GM23338 (cell line): ENCODE measurements at regions not wholly inside any gene's neighbourhood (a gene's known extent, or its start where the extent isn't known, plus 50 kb on each side); places are given as distances from the start of the nearest gene placed in this dataset.

Source experiments
- JUNB ChIP-seq: IDR thresholded peaks from one replicate; pipeline ENCODE4 v1.6.1; 2016; ENCODE audit warnings: antibody characterized with exemption; ENCODE audit not compliant: unreplicated experiment
- POLR2AphosphoS5 ChIP-seq: IDR thresholded peaks from 2 replicates; pipeline ENCODE4 v1.6.1; 2016; ENCODE audit warnings: antibody characterized with exemption, low read depth
- ZNF331 ChIP-seq: fragments of 250-450 bp; sonication (Bioruptor Pico); IDR thresholded peaks from 2 replicates; pipeline ENCODE4 v1.5.0; 2020; ENCODE audit warnings: low read depth, mild to moderate bottlenecking, moderate library complexity
- TF ChIP-seq, protein P1 (sequence below): IDR thresholded peaks from one replicate; pipeline ENCODE4 v1.6.1; 2018; ENCODE audit warnings: antibody characterized with exemption; ENCODE audit not compliant: unreplicated experiment
- TF ChIP-seq, protein P2 (sequence below): IDR thresholded peaks from 2 replicates; pipeline ENCODE4 v1.6.1; 2016; ENCODE audit warnings: antibody characterized with exemption
- TF ChIP-seq, protein P3 (sequence below), 2 experiments: fragments of 200-600 bp in 1 of 2; sonication (generic) in 1 of 2; conservative IDR thresholded peaks; 2 replicates each; pipeline versions ENCODE4 v1.5.1 to v1.6.1; 2016 to 2017; ENCODE audit warnings: antibody characterized with exemption in 2 of 2, low read depth in 2 of 2, mild to moderate bottlenecking in 2 of 2, moderate library complexity in 1 of 2
- TF ChIP-seq, protein P4 (sequence below): fragments of 250-450 bp; sonication (Bioruptor Pico); IDR thresholded peaks from 2 replicates; pipeline ENCODE4 v1.5.0; 2020; ENCODE audit warnings: mild to moderate bottlenecking, moderate library complexity

DNA sequence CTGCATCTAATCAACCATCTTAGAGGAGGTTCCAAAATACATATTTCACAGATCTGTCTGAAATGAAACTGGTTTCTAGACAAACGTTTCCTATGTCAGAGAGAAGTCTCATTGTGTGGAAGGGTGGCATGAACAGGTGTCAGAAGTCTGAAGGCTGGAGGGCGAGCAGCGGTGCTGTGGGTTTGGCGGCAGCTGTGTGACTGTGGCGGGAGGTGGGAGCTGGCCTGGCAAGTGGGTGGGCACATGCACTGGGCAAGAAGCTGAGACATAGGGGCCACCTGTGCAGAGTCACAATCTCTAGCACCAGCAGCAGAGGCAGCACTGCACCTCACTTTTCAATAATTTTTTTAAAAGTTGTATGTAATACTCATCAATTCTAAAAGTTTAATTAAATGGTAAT is 346.3 kb downstream of the DSC3 start:
- TF ChIP-seq, protein P1, sequence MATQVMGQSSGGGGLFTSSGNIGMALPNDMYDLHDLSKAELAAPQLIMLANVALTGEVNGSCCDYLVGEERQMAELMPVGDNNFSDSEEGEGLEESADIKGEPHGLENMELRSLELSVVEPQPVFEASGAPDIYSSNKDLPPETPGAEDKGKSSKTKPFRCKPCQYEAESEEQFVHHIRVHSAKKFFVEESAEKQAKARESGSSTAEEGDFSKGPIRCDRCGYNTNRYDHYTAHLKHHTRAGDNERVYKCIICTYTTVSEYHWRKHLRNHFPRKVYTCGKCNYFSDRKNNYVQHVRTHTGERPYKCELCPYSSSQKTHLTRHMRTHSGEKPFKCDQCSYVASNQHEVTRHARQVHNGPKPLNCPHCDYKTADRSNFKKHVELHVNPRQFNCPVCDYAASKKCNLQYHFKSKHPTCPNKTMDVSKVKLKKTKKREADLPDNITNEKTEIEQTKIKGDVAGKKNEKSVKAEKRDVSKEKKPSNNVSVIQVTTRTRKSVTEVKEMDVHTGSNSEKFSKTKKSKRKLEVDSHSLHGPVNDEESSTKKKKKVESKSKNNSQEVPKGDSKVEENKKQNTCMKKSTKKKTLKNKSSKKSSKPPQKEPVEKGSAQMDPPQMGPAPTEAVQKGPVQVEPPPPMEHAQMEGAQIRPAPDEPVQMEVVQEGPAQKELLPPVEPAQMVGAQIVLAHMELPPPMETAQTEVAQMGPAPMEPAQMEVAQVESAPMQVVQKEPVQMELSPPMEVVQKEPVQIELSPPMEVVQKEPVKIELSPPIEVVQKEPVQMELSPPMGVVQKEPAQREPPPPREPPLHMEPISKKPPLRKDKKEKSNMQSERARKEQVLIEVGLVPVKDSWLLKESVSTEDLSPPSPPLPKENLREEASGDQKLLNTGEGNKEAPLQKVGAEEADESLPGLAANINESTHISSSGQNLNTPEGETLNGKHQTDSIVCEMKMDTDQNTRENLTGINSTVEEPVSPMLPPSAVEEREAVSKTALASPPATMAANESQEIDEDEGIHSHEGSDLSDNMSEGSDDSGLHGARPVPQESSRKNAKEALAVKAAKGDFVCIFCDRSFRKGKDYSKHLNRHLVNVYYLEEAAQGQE = no peak
- TF ChIP-seq ZNF331 (CRISPR knock-in tag) (no peak), POLR2AphosphoS5 (no peak), JUNB (no peak)
- TF ChIP-seq, protein P2, sequence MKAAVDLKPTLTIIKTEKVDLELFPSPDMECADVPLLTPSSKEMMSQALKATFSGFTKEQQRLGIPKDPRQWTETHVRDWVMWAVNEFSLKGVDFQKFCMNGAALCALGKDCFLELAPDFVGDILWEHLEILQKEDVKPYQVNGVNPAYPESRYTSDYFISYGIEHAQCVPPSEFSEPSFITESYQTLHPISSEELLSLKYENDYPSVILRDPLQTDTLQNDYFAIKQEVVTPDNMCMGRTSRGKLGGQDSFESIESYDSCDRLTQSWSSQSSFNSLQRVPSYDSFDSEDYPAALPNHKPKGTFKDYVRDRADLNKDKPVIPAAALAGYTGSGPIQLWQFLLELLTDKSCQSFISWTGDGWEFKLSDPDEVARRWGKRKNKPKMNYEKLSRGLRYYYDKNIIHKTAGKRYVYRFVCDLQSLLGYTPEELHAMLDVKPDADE = no peak
- TF ChIP-seq, protein P3, sequence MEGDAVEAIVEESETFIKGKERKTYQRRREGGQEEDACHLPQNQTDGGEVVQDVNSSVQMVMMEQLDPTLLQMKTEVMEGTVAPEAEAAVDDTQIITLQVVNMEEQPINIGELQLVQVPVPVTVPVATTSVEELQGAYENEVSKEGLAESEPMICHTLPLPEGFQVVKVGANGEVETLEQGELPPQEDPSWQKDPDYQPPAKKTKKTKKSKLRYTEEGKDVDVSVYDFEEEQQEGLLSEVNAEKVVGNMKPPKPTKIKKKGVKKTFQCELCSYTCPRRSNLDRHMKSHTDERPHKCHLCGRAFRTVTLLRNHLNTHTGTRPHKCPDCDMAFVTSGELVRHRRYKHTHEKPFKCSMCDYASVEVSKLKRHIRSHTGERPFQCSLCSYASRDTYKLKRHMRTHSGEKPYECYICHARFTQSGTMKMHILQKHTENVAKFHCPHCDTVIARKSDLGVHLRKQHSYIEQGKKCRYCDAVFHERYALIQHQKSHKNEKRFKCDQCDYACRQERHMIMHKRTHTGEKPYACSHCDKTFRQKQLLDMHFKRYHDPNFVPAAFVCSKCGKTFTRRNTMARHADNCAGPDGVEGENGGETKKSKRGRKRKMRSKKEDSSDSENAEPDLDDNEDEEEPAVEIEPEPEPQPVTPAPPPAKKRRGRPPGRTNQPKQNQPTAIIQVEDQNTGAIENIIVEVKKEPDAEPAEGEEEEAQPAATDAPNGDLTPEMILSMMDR (conservative IDR thresholded peaks at IDR 0.05; ENCODE audit: low read depth in 2 of 2) = no peak
- TF ChIP-seq, protein P4, sequence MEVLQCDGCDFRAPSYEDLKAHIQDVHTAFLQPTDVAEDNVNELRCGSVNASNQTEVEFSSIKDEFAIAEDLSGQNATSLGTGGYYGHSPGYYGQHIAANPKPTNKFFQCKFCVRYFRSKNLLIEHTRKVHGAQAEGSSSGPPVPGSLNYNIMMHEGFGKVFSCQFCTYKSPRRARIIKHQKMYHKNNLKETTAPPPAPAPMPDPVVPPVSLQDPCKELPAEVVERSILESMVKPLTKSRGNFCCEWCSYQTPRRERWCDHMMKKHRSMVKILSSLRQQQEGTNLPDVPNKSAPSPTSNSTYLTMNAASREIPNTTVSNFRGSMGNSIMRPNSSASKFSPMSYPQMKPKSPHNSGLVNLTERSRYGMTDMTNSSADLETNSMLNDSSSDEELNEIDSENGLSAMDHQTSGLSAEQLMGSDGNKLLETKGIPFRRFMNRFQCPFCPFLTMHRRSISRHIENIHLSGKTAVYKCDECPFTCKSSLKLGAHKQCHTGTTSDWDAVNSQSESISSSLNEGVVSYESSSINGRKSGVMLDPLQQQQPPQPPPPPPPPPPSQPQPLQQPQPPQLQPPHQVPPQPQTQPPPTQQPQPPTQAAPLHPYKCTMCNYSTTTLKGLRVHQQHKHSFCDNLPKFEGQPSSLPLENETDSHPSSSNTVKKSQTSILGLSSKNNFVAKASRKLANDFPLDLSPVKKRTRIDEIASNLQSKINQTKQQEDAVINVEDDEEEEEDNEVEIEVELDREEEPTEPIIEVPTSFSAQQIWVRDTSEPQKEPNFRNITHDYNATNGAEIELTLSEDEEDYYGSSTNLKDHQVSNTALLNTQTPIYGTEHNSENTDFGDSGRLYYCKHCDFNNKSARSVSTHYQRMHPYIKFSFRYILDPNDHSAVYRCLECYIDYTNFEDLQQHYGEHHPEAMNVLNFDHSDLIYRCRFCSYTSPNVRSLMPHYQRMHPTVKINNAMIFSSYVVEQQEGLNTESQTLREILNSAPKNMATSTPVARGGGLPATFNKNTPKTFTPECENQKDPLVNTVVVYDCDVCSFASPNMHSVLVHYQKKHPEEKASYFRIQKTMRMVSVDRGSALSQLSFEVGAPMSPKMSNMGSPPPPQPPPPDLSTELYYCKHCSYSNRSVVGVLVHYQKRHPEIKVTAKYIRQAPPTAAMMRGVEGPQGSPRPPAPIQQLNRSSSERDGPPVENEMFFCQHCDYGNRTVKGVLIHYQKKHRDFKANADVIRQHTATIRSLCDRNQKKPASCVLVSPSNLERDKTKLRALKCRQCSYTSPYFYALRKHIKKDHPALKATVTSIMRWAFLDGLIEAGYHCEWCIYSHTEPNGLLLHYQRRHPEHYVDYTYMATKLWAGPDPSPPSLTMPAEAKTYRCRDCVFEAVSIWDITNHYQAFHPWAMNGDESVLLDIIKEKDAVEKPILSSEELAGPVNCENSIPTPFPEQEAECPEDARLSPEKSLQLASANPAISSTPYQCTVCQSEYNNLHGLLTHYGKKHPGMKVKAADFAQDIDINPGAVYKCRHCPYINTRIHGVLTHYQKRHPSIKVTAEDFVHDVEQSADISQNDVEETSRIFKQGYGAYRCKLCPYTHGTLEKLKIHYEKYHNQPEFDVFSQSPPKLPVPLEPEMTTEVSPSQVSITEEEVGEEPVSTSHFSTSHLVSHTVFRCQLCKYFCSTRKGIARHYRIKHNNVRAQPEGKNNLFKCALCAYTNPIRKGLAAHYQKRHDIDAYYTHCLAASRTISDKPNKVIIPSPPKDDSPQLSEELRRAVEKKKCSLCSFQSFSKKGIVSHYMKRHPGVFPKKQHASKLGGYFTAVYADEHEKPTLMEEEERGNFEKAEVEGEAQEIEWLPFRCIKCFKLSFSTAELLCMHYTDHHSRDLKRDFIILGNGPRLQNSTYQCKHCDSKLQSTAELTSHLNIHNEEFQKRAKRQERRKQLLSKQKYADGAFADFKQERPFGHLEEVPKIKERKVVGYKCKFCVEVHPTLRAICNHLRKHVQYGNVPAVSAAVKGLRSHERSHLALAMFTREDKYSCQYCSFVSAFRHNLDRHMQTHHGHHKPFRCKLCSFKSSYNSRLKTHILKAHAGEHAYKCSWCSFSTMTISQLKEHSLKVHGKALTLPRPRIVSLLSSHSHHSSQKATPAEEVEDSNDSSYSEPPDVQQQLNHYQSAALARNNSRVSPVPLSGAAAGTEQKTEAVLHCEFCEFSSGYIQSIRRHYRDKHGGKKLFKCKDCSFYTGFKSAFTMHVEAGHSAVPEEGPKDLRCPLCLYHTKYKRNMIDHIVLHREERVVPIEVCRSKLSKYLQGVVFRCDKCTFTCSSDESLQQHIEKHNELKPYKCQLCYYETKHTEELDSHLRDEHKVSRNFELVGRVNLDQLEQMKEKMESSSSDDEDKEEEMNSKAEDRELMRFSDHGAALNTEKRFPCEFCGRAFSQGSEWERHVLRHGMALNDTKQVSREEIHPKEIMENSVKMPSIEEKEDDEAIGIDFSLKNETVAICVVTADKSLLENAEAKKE (CRISPR knock-in tag) = no peak
